Keratinocyte (primary cell): ENCODE measurements at regions not wholly inside any gene's neighbourhood (a gene's known extent, or its start where the extent isn't known, plus 50 kb on each side); places are given as distances from the start of the nearest gene placed in this dataset.

Experiments
- EZH2 ChIP-seq: IDR thresholded peaks from one replicate; pipeline ENCODE4 v1.6.1; 2012; ENCODE audit warnings: inconsistent platforms, mild to moderate bottlenecking, low read length, moderate library complexity
- TF ChIP-seq, protein P1 (sequence below), 3 experiments: IDR thresholded peaks in 1 of 3; conservative IDR thresholded peaks in 1 of 3; optimal IDR thresholded peaks in 1 of 3; 2 replicates in 2 of 3; 3 replicates in 1 of 3; pipeline versions ENCODE3 to v1.5.1; 2011; ENCODE audit warnings: low read length in 3 of 3, mild to moderate bottlenecking in 3 of 3, moderate library complexity in 2 of 3, control low read depth in 1 of 3, inconsistent platforms in 1 of 3; ENCODE audit not compliant: insufficient read depth in 2 of 3; ENCODE audit errors: extremely low read depth in 1 of 3

GRCh38 chr6:105850261-105851112 lies 235.6 kb upstream of the PRDM1 start:
- TF ChIP-seq, protein P1, sequence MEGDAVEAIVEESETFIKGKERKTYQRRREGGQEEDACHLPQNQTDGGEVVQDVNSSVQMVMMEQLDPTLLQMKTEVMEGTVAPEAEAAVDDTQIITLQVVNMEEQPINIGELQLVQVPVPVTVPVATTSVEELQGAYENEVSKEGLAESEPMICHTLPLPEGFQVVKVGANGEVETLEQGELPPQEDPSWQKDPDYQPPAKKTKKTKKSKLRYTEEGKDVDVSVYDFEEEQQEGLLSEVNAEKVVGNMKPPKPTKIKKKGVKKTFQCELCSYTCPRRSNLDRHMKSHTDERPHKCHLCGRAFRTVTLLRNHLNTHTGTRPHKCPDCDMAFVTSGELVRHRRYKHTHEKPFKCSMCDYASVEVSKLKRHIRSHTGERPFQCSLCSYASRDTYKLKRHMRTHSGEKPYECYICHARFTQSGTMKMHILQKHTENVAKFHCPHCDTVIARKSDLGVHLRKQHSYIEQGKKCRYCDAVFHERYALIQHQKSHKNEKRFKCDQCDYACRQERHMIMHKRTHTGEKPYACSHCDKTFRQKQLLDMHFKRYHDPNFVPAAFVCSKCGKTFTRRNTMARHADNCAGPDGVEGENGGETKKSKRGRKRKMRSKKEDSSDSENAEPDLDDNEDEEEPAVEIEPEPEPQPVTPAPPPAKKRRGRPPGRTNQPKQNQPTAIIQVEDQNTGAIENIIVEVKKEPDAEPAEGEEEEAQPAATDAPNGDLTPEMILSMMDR (optimal IDR thresholded peaks at IDR 0.05 in 1 of 3, IDR thresholded peaks at IDR 0.05 in 1 of 3, conservative IDR thresholded peaks at IDR 0.05 in 1 of 3; ENCODE audit: extremely low read depth in 1 of 3, insufficient read depth in 2 of 3, low read length in 3 of 3): no peak
- TF ChIP-seq EZH2: no peak
